CD4-positive, alpha-beta T cell treated with Interferon gamma for 1 hour (primary cell): ENCODE measurements at regions not wholly inside any gene's neighbourhood (a gene's known extent, or its start where the extent isn't known, plus 50 kb on each side); places are given as distances from the start of the nearest gene placed in this dataset.

Experiments
- DNase-seq: peaks from one replicate; pipeline ENCODE4 v3.0.0-alpha.2; 2020

GRCh38 chr5:167736992-167737391 lies 554.5 kb upstream of the WWC1 start:
- no peak for DNase-seq

- no peak for DNase-seq
Observed at GRCh38 chr5:167743695-167744464, 547.6 kb upstream of the WWC1 start.

DNA sequence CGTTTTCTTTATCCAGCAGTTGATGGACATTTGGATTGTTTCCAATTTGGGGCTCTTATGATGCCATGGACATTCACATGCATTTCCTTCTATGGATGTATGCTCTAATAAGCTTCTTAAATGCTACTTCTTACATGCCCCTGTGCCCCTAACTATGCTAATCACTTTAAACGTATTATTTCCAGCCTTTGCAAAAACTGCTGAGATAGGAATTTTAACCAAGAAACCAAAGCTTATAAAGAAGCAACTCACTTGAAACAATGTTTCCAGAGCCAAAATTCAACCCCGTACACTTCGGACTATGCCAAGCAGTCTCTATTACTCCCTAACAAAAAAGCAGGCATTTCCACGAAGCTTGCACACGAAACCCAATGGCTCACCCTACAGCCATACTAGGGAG lies 545.6 kb upstream of the WWC1 start:
- no peak for DNase-seq

- DNase-seq, result no peak
Observed at GRCh38 chr5:167750586-167750985, 540.9 kb upstream of the WWC1 start.

DNA sequence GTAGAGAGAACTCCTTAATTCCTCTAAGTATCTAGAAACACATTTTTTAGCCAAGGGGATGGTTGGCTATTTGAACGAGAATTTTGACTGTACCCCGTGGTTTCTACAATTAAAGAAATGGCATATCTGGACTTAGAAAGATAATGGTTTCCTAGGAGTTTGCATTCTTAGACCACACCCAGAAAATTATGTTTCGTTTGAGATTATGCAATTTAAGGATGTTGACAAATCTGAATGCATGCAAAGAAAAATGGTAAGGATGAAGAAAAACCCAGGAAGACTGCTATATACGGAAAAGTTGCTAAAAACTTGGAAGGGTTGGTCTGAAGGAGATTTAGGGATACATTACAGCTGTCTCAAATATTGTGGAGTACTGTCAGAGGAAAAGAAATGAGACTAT lies 538.5 kb upstream of the WWC1 start:
- no peak for DNase-seq

DNA sequence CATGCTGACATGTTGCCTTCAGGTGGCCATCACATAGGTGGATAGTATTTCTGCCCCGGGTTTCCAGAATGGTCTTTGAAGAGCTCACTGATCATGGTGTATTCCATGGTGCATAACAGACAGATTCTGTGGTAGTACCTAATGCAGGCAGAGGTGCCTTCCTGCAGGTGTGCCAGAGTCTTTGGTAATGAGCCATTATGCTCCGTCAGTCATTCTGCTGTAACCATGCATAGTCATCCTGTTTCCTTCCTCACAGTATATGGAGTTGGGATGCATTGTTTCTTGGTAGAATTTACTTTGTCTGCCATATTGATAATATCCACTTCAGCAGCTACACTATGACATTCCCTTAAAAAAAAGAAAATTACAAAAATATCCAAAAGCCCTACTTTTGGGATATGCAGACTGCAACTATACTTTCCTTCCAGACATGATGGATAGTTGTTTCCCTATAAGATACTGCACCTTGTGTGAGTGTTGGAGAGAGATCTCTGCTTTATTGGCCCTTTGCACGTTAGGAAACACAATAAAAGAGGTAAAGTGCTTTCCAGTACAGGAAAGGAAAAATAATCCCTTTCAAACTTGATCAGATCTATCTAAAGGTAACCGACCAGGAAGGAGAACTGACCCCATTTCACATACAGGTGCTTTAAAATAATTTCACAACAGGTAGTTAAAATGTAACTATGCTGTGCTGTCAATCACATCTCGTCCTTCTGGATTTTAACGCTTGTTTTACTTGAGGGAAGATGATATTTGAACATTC lies 537.5 kb upstream of the WWC1 start:
- no peak for DNase-seq

- no peak for DNase-seq
Observed at GRCh38 chr5:167754501-167755021, 536.9 kb upstream of the WWC1 start.

DNA sequence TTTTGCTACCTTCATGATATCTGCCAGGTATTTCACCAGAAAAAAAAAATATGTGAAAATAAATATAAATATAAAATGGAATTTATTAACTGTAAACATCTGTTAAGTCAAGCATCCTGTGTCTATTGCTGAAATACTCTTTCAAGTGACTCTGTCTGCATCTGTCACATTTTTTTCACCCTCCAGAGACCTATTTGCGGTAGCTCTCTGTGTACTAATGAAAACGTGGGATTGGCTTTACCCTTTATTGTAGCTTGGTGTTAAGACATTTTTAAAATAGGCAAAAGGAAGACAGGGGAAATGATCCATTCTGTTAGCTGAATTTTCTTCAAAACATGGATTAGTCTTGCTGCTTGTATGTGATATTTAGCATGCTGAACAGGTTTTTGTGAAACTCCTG lies 536.0 kb upstream of the WWC1 start:
- DNase-seq, result no peak

DNA sequence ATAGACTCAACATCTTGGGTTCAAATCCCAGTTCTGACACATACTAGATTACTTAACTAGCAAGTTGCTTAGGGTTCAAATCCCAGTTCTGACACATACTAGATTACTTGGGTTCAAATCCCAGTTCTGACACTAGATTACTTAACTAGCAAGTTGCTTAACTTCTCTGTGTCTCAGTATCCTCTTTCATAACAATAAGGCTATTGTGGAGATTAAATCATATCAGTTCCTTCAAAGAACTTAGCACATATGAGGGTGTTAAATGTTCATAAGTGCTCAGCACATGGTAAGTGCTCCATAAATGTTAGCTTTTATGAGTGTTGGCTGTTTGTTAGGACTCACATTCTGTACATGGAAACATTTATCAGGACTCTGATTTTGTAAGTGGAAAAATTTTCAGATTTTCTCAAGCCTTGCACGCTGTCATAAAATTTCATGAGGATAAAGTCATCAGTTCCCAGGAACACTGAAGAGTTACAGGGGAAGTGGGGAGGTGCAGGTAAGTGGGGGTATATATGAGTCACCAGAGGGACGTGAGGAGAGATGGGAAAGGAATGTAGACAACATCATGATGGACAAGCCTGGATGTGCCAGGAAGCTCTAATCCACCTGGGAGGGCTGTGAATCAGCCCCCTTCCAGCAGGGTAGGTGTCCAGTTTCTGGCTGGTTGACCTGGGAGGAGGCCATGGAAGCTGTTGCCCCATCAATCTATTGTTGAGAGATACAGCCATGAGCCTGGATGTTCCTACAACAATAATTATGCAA lies 532.2 kb upstream of the WWC1 start:
- no peak for DNase-seq

DNA sequence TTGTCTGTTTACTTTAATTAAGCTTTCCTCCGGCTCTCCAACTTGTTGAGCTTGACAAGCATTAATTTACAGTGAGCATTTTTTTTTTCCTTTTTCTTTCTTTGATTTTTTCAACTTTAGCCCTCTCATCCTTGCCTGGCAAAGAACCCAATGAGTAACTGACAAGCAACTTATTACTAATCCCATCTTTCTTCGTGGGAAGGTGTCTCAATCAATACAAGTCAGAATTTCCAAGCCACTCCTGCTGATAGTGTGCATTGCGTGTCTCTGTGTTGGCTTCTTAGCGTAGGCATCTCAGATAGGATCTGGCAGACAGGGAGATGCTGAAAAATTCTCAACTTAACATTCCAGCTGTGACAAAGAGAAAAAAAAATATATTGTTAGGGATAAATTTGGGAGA lies 527.7 kb upstream of the WWC1 start:
- DNase-seq, result no peak

DNA sequence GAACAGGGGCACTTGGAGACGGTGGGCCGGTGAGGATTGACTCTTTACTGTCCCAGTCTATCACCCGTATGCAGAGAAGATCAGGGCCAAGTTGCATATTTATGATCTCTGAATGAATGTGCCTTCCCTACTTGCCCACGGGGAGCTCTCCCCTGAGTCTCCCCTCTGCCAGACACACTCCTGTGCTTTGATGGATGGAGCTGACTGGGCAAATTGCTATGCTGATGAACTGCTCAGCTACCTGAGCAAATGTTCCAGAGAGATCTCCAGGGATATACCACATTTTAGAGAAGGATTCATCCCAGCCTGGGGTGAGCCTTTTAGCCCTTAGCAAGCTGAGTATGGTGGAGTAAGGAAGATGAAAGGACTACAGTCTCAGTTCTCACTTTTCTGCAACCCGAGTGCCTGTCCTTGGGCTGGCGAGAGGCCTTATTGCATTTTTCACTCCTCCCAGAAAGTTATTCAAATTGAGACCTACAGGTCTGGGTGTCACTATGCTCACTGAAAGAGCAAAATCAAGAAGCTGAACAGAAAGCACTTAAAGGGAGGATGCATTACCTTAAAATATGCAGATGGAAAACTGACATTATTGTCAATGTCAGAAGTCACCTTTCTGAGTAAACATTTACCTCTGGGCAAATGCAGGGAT lies 526.7 kb upstream of the WWC1 start:
- no peak for DNase-seq

GRCh38 chr5:167765352-167765751 lies 526.1 kb upstream of the WWC1 start:
- DNase-seq, result no peak

DNA sequence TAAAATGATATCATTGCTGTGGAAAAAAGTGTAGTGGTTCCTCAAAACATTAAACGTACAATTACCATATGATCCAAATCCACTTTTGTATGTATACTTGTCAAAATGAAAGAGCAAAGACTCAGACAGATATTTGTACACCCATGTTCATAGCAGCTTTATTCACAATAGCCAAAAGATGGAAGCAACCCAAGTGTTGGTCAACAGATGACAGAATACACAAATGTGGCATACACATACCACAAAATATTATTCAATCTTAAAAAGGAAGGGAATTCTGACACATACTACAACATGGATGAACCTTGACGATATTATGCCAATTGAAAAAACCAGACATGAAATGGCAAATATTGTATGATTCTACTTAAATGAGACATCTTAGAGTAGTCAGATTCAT lies 524.5 kb upstream of the WWC1 start:
- no peak for DNase-seq

GRCh38 chr5:167767795-167768194 lies 523.6 kb upstream of the WWC1 start:
- no peak for DNase-seq

- DNase-seq, result no peak
Observed at GRCh38 chr5:167769846-167770413, 521.5 kb upstream of the WWC1 start.

GRCh38 chr5:167770461-167770860 lies 521.0 kb upstream of the WWC1 start:
- DNase-seq, result no peak

DNA sequence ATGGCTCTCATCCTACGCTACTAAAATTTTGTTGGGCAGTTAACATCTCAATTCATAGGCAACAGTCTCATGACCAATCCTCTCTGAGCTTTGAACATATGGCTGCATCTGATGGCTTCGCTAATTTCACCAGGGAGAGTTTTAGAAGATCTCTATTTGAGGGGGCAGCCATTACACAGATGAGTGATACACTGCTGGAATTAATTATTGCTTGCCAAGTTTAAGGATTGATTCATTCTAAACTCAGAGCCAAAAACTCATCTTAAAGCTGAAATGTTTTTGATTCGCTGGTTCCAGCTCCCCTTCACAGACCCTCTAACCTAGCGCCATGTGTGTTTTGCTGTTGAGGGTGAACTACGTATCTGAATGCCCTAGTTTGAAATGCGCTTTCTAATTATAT lies 519.9 kb upstream of the WWC1 start:
- DNase-seq, result no peak

DNA sequence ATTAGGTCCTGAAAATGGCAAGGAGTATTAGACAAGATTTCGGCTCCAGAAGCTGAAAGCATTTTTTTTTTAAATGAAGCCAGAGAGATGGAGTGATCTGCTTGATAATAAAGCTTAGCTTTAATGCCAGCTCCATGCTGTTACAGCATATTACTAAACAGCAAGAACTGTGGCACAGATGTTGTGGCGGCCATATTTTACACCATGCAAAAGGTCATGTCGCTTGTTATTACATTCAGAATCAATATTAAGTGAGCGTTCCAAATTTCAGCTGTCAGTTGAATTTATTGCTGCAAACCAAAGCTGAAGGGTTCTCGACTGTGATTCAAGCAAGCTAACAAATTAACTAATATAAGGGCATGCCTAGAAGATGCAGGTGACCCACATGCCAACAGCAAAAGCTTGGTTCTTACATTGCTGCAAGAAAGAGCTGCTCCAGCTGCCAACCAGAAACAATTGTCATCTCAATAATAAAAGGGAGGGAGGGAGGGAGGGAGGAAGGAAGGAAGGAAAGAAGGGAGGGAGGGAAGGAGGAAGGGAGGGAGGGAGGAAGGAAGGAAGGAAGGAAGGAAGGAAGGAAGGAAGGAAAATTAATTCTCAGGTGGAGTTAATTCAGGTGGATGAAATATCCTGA lies 517.7 kb upstream of the WWC1 start:
- no peak for DNase-seq

GRCh38 chr5:167777746-167778145 lies 513.7 kb upstream of the WWC1 start:
- no peak for DNase-seq

GRCh38 chr5:167778228-167778627 lies 513.2 kb upstream of the WWC1 start:
- no peak for DNase-seq

- no peak for DNase-seq
Observed at GRCh38 chr5:167779644-167780043, 511.8 kb upstream of the WWC1 start.

GRCh38 chr5:167780177-167780576 lies 511.3 kb upstream of the WWC1 start:
- DNase-seq, result no peak
